Hypothalamus (tissue), 51 donors: ENCODE measurements at regions not wholly inside any gene's neighbourhood (a gene's known extent, or its start where the extent isn't known, plus 50 kb on each side); places are given as distances from the start of the nearest gene placed in this dataset.

Source experiments
- DNase-seq, 51 donors: peaks; one replicate each; lab custom pipeline; 2025; lab: John Stamatoyannopoulos, UW

- DNase-seq, result no peak
These were observed 50.7 kb downstream of the ARHGAP35 start for GRCh38 chr19:46911456-46911855.

GRCh38 chr19:46913198-46913851 lies 52.5 kb downstream of the ARHGAP35 start:
- no peak for DNase-seq

- DNase-seq, result no peak
These were observed 53.1 kb downstream of the ARHGAP35 start for GRCh38 chr19:46913852-46914430.

- no peak for DNase-seq
These were observed 54.6 kb downstream of the ARHGAP35 start for GRCh38 chr19:46915386-46915785.

GRCh38 chr19:46917002-46917401 lies 56.2 kb downstream of the ARHGAP35 start:
- no peak for DNase-seq

- DNase-seq, result no peak
These were observed 58.5 kb downstream of the ARHGAP35 start for GRCh38 chr19:46919324-46919723.

- DNase-seq, result no peak
These were observed 59.6 kb downstream of the ARHGAP35 start for GRCh38 chr19:46920362-46920761.

GRCh38 chr19:46921071-46921470 lies 60.3 kb downstream of the ARHGAP35 start:
- no peak for DNase-seq

GRCh38 chr19:46922465-46922864 lies 61.7 kb downstream of the ARHGAP35 start:
- DNase-seq, result peak in 1 of 51 donors; percentile 18

- DNase-seq, result peak in 4 of 51 donors; percentile 10 to 73 (median 40)
These were observed 64.2 kb downstream of the ARHGAP35 start for GRCh38 chr19:46924874-46925547.

- DNase-seq, result peak in 2 of 51 donors; percentile 64 to 73
These were observed 64.8 kb downstream of the ARHGAP35 start for GRCh38 chr19:46925548-46925950.

GRCh38 chr19:46926170-46927071 lies 65.6 kb downstream of the ARHGAP35 start:
- peak in 29 of 51 donors; percentile 13 to 89 (median 36) for DNase-seq

- no peak for DNase-seq
These were observed 66.3 kb downstream of the ARHGAP35 start for GRCh38 chr19:46927106-46927505.

- no peak for DNase-seq
These were observed 67.1 kb downstream of the ARHGAP35 start for GRCh38 chr19:46927893-46928292.

- no peak for DNase-seq
These were observed 68.2 kb downstream of the ARHGAP35 start for GRCh38 chr19:46928951-46929350.

GRCh38 chr19:46931202-46931601 lies 70.4 kb downstream of the ARHGAP35 start:
- peak in 17 of 51 donors; percentile 20 to 60 (median 46) for DNase-seq

GRCh38 chr19:46932346-46932745 lies 71.5 kb downstream of the ARHGAP35 start:
- no peak for DNase-seq

- no peak for DNase-seq
These were observed 74.4 kb downstream of the ARHGAP35 start for GRCh38 chr19:46935066-46935663.

- DNase-seq, result no peak
These were observed 76.3 kb upstream of the NPAS1 start for GRCh38 chr19:46943150-46943946.
